CD14-positive monocyte (primary cell): ENCODE measurements at regions not wholly inside any gene's neighbourhood (a gene's known extent, or its start where the extent isn't known, plus 50 kb on each side); places are given as distances from the start of the nearest gene placed in this dataset.

ENCODE experiments used
- DNase-seq, 3 donors: peaks; one replicate each; pipeline ENCODE4 v3.0.0-alpha.2; 2011 to 2022
- H2AFZ ChIP-seq: 2 replicates; pipeline ENCODE4 v1.6.0; 2012; ENCODE audit warnings: mild to moderate bottlenecking, low read depth, low read length, inconsistent platforms; ENCODE audit not compliant: insufficient read depth, poor library complexity, severe bottlenecking
- H3K27ac ChIP-seq, 2 donors: 1 replicate in 1 of 2; 2 replicates in 1 of 2; pipeline ENCODE4 v1.5.1; 2012 to 2013; ENCODE audit warnings: low read length in 2 of 2, control low read depth in 1 of 2, inconsistent platforms in 1 of 2, low read depth in 1 of 2, mild to moderate bottlenecking in 1 of 2
- H3K27me3 ChIP-seq, 2 donors: one replicate each; pipeline versions ENCODE4 v1.6.0 to v1.6.1; 2011 to 2013; ENCODE audit warnings: low read length in 2 of 2; ENCODE audit not compliant: control insufficient read depth in 2 of 2, insufficient read depth in 2 of 2
- H3K36me3 ChIP-seq, 2 donors: replicated peaks in 1 of 2; 1 replicate in 1 of 2; 2 replicates in 1 of 2; pipeline versions ENCODE4 v1.5.1 to v1.6.1; 2012 to 2013; ENCODE audit warnings: low read length in 2 of 2, control low read depth in 1 of 2, inconsistent platforms in 1 of 2, mild to moderate bottlenecking in 1 of 2; ENCODE audit not compliant: insufficient read depth in 2 of 2, control insufficient read depth in 1 of 2
- H3K4me1 ChIP-seq, 2 donors: 1 replicate in 1 of 2; 2 replicates in 1 of 2; pipeline versions ENCODE4 v1.5.1 to v1.6.1; 2012 to 2013; ENCODE audit warnings: low read length in 2 of 2, control low read depth in 1 of 2, inconsistent platforms in 1 of 2, mild to moderate bottlenecking in 1 of 2, moderate library complexity in 1 of 2; ENCODE audit not compliant: insufficient read depth in 2 of 2, control insufficient read depth in 1 of 2
- H3K4me2 ChIP-seq: replicated peaks from 2 replicates; pipeline ENCODE3; 2012; ENCODE audit warnings: low read length, moderate library complexity, mild to moderate bottlenecking; ENCODE audit not compliant: poor library complexity, severe bottlenecking; ENCODE audit errors: extremely low read depth
- H3K4me3 ChIP-seq, 3 experiments: fragments of 200-600 bp in 1 of 3; sonication (generic) in 1 of 3; replicated peaks in 1 of 3; 1 replicate in 2 of 3; 2 replicates in 1 of 3; pipeline ENCODE4 v1.5.1; 2011 to 2013; ENCODE audit warnings: low read length in 3 of 3, mild to moderate bottlenecking in 3 of 3, control low read depth in 2 of 3, low read depth in 2 of 3, inconsistent platforms in 1 of 3, moderate library complexity in 1 of 3
- H3K79me2 ChIP-seq: 2 replicates; pipeline ENCODE4 v1.6.0; 2012; ENCODE audit warnings: mild to moderate bottlenecking, control low read depth, inconsistent platforms, low read length, moderate library complexity; ENCODE audit not compliant: insufficient read depth
- H3K9ac ChIP-seq: 2 replicates; pipeline ENCODE4 v1.6.0; 2017; ENCODE audit warnings: low read length, mild to moderate bottlenecking; ENCODE audit not compliant: insufficient read depth, poor library complexity, severe bottlenecking
- H3K9me3 ChIP-seq, 2 donors: replicated peaks in 1 of 2; 1 replicate in 1 of 2; 2 replicates in 1 of 2; pipeline versions ENCODE4 v1.5.1 to v1.6.1; 2012 to 2013; ENCODE audit warnings: low read length in 2 of 2, control low read depth in 1 of 2; ENCODE audit not compliant: control insufficient read depth in 1 of 2, insufficient read depth in 1 of 2
- H4K20me1 ChIP-seq: 2 replicates; pipeline ENCODE4 v1.6.0; 2012; ENCODE audit warnings: mild to moderate bottlenecking, low read length, control low read depth, moderate library complexity; ENCODE audit not compliant: insufficient read depth
- H3K27ac Mint-ChIP-seq, 7 donors: one replicate each; pipeline ENCODE4 v1.8.0; 2020; ENCODE audit warnings: mild to moderate bottlenecking in 7 of 7, mixed read lengths in 7 of 7, moderate library complexity in 6 of 7, inconsistent platforms in 2 of 7
- H3K27me3 Mint-ChIP-seq, 3 donors: one replicate each; pipeline ENCODE4 v1.8.0; 2021 to 2022; ENCODE audit warnings: low read depth in 3 of 3, mild to moderate bottlenecking in 3 of 3, mixed read lengths in 3 of 3, moderate library complexity in 3 of 3, inconsistent platforms in 1 of 3
- H3K36me3 Mint-ChIP-seq, 2 donors: one replicate each; pipeline ENCODE4 v1.8.0; 2020; ENCODE audit warnings: mixed read lengths in 2 of 2, inconsistent platforms in 1 of 2, mild to moderate bottlenecking in 1 of 2
- H3K4me1 Mint-ChIP-seq: one replicate; pipeline ENCODE4 v1.8.0; 2020; ENCODE audit warnings: mild to moderate bottlenecking, mixed read lengths
- H3K4me3 Mint-ChIP-seq, 2 donors: one replicate each; pipeline ENCODE4 v1.8.0; 2020; ENCODE audit warnings: mild to moderate bottlenecking in 2 of 2, mixed read lengths in 2 of 2, moderate library complexity in 1 of 2
- H3K9me3 Mint-ChIP-seq, 7 donors: one replicate each; pipeline ENCODE4 v1.8.0; 2020 to 2022; ENCODE audit warnings: mixed read lengths in 7 of 7, mild to moderate bottlenecking in 6 of 7, moderate library complexity in 6 of 7, inconsistent platforms in 2 of 7
- WGBS: methylation state at CpG from one replicate; pipeline ENCODE4 v1.1.5; 2013; ENCODE audit warnings: missing lambda C conversion rate; ENCODE audit not compliant: insufficient coverage; 5-methylcytosine and 5-hydroxymethylcytosine counted together
- intact Hi-C, 2 donors: fragments of 100-400 bp; cut with micrococcal nuclease; formaldehyde crosslinking; loops; one replicate each; pipeline versions ENCODE4 v1.15.0 to v1.15.1; 2023
- TF ChIP-seq, protein P1 (sequence below): fragments of 200-600 bp; IDR thresholded peaks from one replicate; pipeline ENCODE4 v1.8.0; 2022; ENCODE audit warnings: antibody characterized with exemption, mild to moderate bottlenecking

DNA sequence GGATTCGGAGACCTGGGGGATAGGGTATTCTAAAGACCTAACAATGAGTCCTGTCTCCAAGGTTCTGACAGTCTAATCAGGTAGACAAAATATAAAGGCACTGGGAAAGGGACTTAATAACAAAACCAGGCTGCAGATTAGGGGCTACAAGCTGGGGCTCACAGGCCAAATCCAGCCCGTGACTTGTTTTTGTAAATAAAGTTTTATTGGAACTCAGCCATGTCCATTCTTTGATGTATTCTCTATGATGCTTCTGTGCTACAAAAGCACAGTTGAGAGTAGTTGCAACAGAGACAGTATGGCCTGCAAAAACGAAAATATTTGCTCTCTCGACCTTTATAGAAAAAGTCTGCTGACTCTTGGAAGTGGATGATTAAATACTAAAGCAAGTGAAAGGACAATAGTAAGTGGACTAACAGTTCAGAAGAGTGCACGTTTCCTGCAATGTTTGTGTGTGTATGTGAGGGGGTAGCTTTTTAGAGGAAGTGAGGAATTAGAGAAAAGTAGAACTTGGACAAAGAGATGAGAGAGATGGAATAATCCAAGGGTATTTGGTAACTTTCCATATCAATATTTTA is 115.4 kb upstream of the ZFHX3 start:
- H3K9me3 Mint-ChIP-seq: no peaks in the 10 kb centered on the region
- H3K27me3 Mint-ChIP-seq: peaks cover 0 to 1% (median 0%) of the 10 kb centered on the region in 3 donors
- whole genome bisulfite sequencing: 82% methylated on average over 2 of the region's 5 CpGs

DNA sequence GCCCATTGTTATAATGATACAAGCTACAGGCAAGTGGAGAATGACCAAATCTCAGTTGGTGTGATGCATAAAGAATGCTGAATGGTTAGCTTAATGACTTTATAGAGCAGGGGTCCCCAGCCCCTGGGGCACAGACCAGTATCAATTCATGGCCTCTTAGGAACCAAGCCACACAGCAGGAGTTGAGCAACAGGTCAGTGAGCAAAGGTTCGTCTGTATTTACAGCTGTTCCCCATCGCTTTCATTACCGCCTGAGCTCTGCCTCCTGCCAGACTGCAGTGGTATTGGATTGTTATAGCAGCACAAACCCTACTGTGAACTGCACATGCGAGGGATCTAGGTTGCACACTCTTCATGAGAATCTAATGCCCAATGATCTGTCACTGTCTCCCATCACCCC is 114.0 kb upstream of the ZFHX3 start:
- no peaks in the 10 kb centered on the region for H3K27me3 Mint-ChIP-seq
- H3K27me3 ChIP-seq: no peaks in the 10 kb centered on the region
- H3K4me1 ChIP-seq: peaks cover 22 to 23% of the 10 kb centered on the region in 2 donors
- no peak overlapping the region for H3K9ac ChIP-seq
- H3K36me3 ChIP-seq: no peaks in the 10 kb centered on the region
- H3K4me2 ChIP-seq: no peak overlapping the region
- no CpG with 5 or more reads among the region's 4 CpGs for WGBS
- DNase-seq: peak in 1 of 3 donors; percentile 13
- intact Hi-C loops: loop anchor here in 1 of 2 donors (10.0 kb wide), 1 partner anchor 47 kb away; no protein-coding TSS in a partner anchor
- peaks cover 36% of the 10 kb centered on the region for H3K4me1 Mint-ChIP-seq
- H3K9me3 ChIP-seq: no peaks in the 10 kb centered on the region
- H3K4me3 Mint-ChIP-seq: no peak overlapping the region
- no peaks in the 10 kb centered on the region for H3K9me3 Mint-ChIP-seq
- no peak overlapping the region for H3K27ac Mint-ChIP-seq
- no peaks in the 10 kb centered on the region for H3K36me3 Mint-ChIP-seq
- H4K20me1 ChIP-seq: no peaks in the 10 kb centered on the region
- H3K79me2 ChIP-seq: no peaks in the 10 kb centered on the region
- no peak overlapping the region for H3K4me3 ChIP-seq
- H2AFZ ChIP-seq: no peak overlapping the region
- H3K27ac ChIP-seq: no peak overlapping the region
- TF ChIP-seq, protein P1, sequence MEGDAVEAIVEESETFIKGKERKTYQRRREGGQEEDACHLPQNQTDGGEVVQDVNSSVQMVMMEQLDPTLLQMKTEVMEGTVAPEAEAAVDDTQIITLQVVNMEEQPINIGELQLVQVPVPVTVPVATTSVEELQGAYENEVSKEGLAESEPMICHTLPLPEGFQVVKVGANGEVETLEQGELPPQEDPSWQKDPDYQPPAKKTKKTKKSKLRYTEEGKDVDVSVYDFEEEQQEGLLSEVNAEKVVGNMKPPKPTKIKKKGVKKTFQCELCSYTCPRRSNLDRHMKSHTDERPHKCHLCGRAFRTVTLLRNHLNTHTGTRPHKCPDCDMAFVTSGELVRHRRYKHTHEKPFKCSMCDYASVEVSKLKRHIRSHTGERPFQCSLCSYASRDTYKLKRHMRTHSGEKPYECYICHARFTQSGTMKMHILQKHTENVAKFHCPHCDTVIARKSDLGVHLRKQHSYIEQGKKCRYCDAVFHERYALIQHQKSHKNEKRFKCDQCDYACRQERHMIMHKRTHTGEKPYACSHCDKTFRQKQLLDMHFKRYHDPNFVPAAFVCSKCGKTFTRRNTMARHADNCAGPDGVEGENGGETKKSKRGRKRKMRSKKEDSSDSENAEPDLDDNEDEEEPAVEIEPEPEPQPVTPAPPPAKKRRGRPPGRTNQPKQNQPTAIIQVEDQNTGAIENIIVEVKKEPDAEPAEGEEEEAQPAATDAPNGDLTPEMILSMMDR: no peak

More for the DNA sequence above, 115.4 kb upstream of the ZFHX3 start:
- Histone ChIP-seq H3K27me3 (no peaks in the 10 kb centered on the region), H3K9me3 (no peaks in the 10 kb centered on the region), H3K79me2 (no peaks in the 10 kb centered on the region), H3K4me3 (no peak overlapping the region), H3K4me1 (peaks cover 18 to 20% of the 10 kb centered on the region in 2 donors), H3K27ac (no peak overlapping the region), H3K4me2 (no peak overlapping the region), H2AFZ (no peak overlapping the region), H3K9ac (no peak overlapping the region), H3K36me3 (no peaks in the 10 kb centered on the region), H4K20me1 (no peaks in the 10 kb centered on the region)
- Mint-ChIP-seq H3K4me1 (peaks cover 31% of the 10 kb centered on the region), H3K27ac (peak overlapping the region in 2 of 7 donors; percentile 11 to 61), H3K36me3 (no peaks in the 10 kb centered on the region), H3K4me3 (no peak overlapping the region)
- intact Hi-C loops: loop anchor here in 1 of 2 donors (10.0 kb wide), 1 partner anchor 49 kb away; no protein-coding TSS in a partner anchor
- TF ChIP-seq, protein P1: no peak
- no peak for DNase-seq
